GM12878 (cell line): ENCODE measurements at regions not wholly inside any gene's neighbourhood (a gene's known extent, or its start where the extent isn't known, plus 50 kb on each side); places are given as distances from the start of the nearest gene placed in this dataset.

Experiments used
- ATAC-seq: fragments of 200-7000 bp; cut with Tn5 transposase; 3 replicates; pipeline ENCODE4 v1.9.1; 2020; ENCODE audit warnings: mild to moderate bottlenecking, moderate library complexity
- BruUV-seq: library from RNA; stranded (reverse); fragments of 400-500 nt; replicated peaks from 2 replicates; lab custom pipeline; 2021; lab: Mats Ljungman, UMichigan
- CTCF ChIA-PET: fragments of 300-600 bp; sonication (Branson Sonifier 250); formaldehyde crosslinking; extraction: SDS; loops from one replicate; lab custom pipeline; 2021; ENCODE audit warnings: inconsistent platforms; lab: Yijun Ruan, JAX
- POLR2A ChIA-PET: fragments of 350-600 bp; formaldehyde crosslinking; extraction: SDS; loops from one replicate; lab custom pipeline; 2021; ENCODE audit warnings: inconsistent platforms; lab: Charles Lee
- RAD21 ChIA-PET: fragments of 300-600 bp; sonication (Branson Sonifier 250); formaldehyde crosslinking; loops from one replicate; lab custom pipeline; 2023; ENCODE audit warnings: antibody characterized with exemption; ENCODE audit not compliant: unreplicated experiment; lab: Charles Lee
- SMC1A ChIA-PET: fragments of 300-600 bp; sonication (Branson Sonifier 250); formaldehyde crosslinking; loops from one replicate; lab custom pipeline; 2023; ENCODE audit not compliant: unreplicated experiment, uncharacterized antibody; lab: Charles Lee
- DNase-seq: peaks from one replicate; pipeline ENCODE4 v3.0.0-alpha.2; 2011; ENCODE audit warnings: low read depth, low spot score
- FAIRE-seq: peaks from 3 replicates; lab custom pipeline; 2011; peaks lifted over from hg19 to GRCh38; lab: Jason Lieb, UNC
- H2AFZ ChIP-seq: 2 replicates; pipeline ENCODE4 v1.6.0; 2011; ENCODE audit warnings: low read depth, low read length, control low read depth; ENCODE audit not compliant: control insufficient read depth
- H3K27ac ChIP-seq: 2 replicates; pipeline ENCODE4 v1.5.1; 2011; ENCODE audit warnings: control low read depth; ENCODE audit not compliant: control insufficient read depth, insufficient read depth
- H3K27me3 ChIP-seq, 2 experiments: replicated peaks in 1 of 2; 2 replicates each; pipeline versions ENCODE4 v1.6.0 to v1.6.1; 2011; ENCODE audit warnings: low read length in 1 of 2; ENCODE audit not compliant: control insufficient read depth in 2 of 2, insufficient read depth in 2 of 2
- H3K36me3 ChIP-seq, 2 experiments: 2 replicates each; pipeline ENCODE4 v1.5.1; 2011; ENCODE audit warnings: low read length in 1 of 2; ENCODE audit not compliant: control insufficient read depth in 2 of 2, insufficient read depth in 2 of 2
- H3K4me1 ChIP-seq: 2 replicates; pipeline ENCODE4 v1.6.1; 2011; ENCODE audit warnings: mild to moderate bottlenecking, low read length, moderate library complexity, mixed read lengths; ENCODE audit not compliant: control insufficient read depth, insufficient read depth
- H3K4me2 ChIP-seq: 2 replicates; pipeline ENCODE4 v1.6.0; 2011; ENCODE audit warnings: control low read depth; ENCODE audit not compliant: control insufficient read depth, insufficient read depth
- H3K4me3 ChIP-seq: fragments of 200-600 bp; sonication (generic); 2 replicates; pipeline ENCODE4 v1.5.1; 2016
- H3K79me2 ChIP-seq: 2 replicates; pipeline ENCODE4 v1.6.0; 2011; ENCODE audit warnings: low read length; ENCODE audit not compliant: control insufficient read depth, insufficient read depth
- H3K9ac ChIP-seq: 2 replicates; pipeline ENCODE4 v1.8.0; 2011; ENCODE audit warnings: low read length, control low read depth, mixed read lengths; ENCODE audit not compliant: control insufficient read depth, insufficient read depth
- H3K9me3 ChIP-seq: replicated peaks from 3 replicates; pipeline ENCODE4 v1.5.1; 2011; ENCODE audit warnings: mild to moderate bottlenecking, low read length; ENCODE audit not compliant: control insufficient read depth, insufficient read depth
- H4K20me1 ChIP-seq: 2 replicates; pipeline ENCODE4 v1.6.0; 2011; ENCODE audit not compliant: control insufficient read depth, insufficient read depth
- ATF2 ChIP-seq: IDR thresholded peaks from 2 replicates; pipeline ENCODE4 v1.6.1; 2012; ENCODE audit warnings: low read length, inconsistent platforms
- CUX1 ChIP-seq: IDR thresholded peaks from 2 replicates; pipeline ENCODE4 v1.6.1; 2012; ENCODE audit warnings: improper control_type of control experiment, low read depth, low read length; ENCODE audit not compliant: insufficient replicate concordance
- ELK1 ChIP-seq: IDR thresholded peaks from 2 replicates; pipeline ENCODE4 v1.6.1; 2012; ENCODE audit warnings: low read depth, low read length, improper control_type of control experiment
- HCFC1 ChIP-seq: fragments of 150-350 bp; IDR thresholded peaks from 2 replicates; pipeline ENCODE4 v1.6.1; 2014; ENCODE audit warnings: low read length
- MAX ChIP-seq: IDR thresholded peaks from 2 replicates; pipeline ENCODE4 v1.6.1; 2012; ENCODE audit warnings: low read depth, low read length, improper control_type of control experiment
- NFYB ChIP-seq: IDR thresholded peaks from 2 replicates; pipeline ENCODE4 v1.6.1; 2011; ENCODE audit warnings: low read depth, mild to moderate bottlenecking, low read length, improper control_type of control experiment, moderate library complexity; ENCODE audit not compliant: insufficient read depth
- NR2C1 ChIP-seq: fragments of 450-650 bp; IDR thresholded peaks from 2 replicates; pipeline ENCODE4 v1.6.1; 2017; ENCODE audit warnings: antibody characterized with exemption, mild to moderate bottlenecking, moderate library complexity
- POLR2AphosphoS5 ChIP-seq: IDR thresholded peaks from 2 replicates; pipeline ENCODE4 v1.6.1; 2011; ENCODE audit warnings: mild to moderate bottlenecking, low read length, inconsistent platforms
- TAF1 ChIP-seq: IDR thresholded peaks from 2 replicates; pipeline ENCODE4 v1.6.1; 2011; ENCODE audit warnings: mild to moderate bottlenecking, low read depth, low read length, borderline replicate concordance
- ZBED1 ChIP-seq: IDR thresholded peaks from 2 replicates; pipeline ENCODE4 v1.6.1; 2016; ENCODE audit warnings: borderline replicate concordance
- WGBS: methylation state at CpG from one replicate; pipeline ENCODE4 v1.1.6; 2016; ENCODE audit warnings: low lambda C conversion rate; ENCODE audit not compliant: insufficient replicate concordance, insufficient coverage; ENCODE audit errors: missing lambda C conversion rate; 5-methylcytosine and 5-hydroxymethylcytosine counted together
- in situ Hi-C: fragments of 300-500 bp; cut with MboI; formaldehyde crosslinking; loops from 9 replicates; pipeline ENCODE4 v1.14.3; 2018; ENCODE audit warnings: mixed read lengths
- intact Hi-C: fragments of 100-400 bp; cut with micrococcal nuclease; formaldehyde crosslinking; loops from one replicate; pipeline ENCODE4 v1.14.2; 2022; ENCODE audit not compliant: unreplicated experiment
- TF ChIP-seq, protein P1 (sequence below): fragments of 450-650 bp; IDR thresholded peaks from 2 replicates; pipeline ENCODE4 v1.6.1; 2017; ENCODE audit warnings: borderline replicate concordance

GRCh38 chr2:235301202-235302076 is 192.4 kb upstream of the AGAP1 start:
- Histone ChIP-seq H2AFZ (no peak overlapping the region), H3K4me2 (no peak overlapping the region), H3K4me3 (no peak overlapping the region), H3K36me3 (no peaks in the 10 kb centered on the region), H3K79me2 (no peaks in the 10 kb centered on the region), H3K27ac (no peak overlapping the region), H4K20me1 (no peaks in the 10 kb centered on the region), H3K27me3 (no peaks in the 10 kb centered on the region), H3K9ac (no peak overlapping the region), H3K9me3 (no peaks in the 10 kb centered on the region; the same call in 2 of the 3 replicates), H3K4me1 (no peaks in the 10 kb centered on the region)
- whole genome bisulfite sequencing: 41% methylated on average over 6 of the region's 7 CpGs
- POLR2A ChIA-PET: no interaction called here
- DNase-seq (no peak), FAIRE-seq (no peak), ATAC-seq (no peak)
- BruUV-seq: no TSS peak
- no peak for TF ChIP-seq TAF1
- no peak for TF ChIP-seq POLR2AphosphoS5
- no peak for TF ChIP-seq NFYB
- no peak for TF ChIP-seq ATF2
- TF ChIP-seq NR2C1: no peak
- no peak for TF ChIP-seq ZBED1
- no peak for TF ChIP-seq CUX1
- no peak for TF ChIP-seq HCFC1
- TF ChIP-seq, protein P1, sequence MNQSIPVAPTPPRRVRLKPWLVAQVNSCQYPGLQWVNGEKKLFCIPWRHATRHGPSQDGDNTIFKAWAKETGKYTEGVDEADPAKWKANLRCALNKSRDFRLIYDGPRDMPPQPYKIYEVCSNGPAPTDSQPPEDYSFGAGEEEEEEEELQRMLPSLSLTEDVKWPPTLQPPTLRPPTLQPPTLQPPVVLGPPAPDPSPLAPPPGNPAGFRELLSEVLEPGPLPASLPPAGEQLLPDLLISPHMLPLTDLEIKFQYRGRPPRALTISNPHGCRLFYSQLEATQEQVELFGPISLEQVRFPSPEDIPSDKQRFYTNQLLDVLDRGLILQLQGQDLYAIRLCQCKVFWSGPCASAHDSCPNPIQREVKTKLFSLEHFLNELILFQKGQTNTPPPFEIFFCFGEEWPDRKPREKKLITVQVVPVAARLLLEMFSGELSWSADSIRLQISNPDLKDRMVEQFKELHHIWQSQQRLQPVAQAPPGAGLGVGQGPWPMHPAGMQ: no peak
- TF ChIP-seq ELK1: no peak
- no peak for TF ChIP-seq MAX
- SMC1A ChIA-PET: no interaction called here
- in situ Hi-C loops: no loop called here
- intact Hi-C loops: no loop called here
- RAD21 ChIA-PET: no interaction called here
- CTCF ChIA-PET: no interaction called here
